ENCODE measurements at regions not wholly inside any gene's neighbourhood (a gene's known extent, or its start where the extent isn't known, plus 50 kb on each side); places are given as distances from the start of the nearest gene placed in this dataset.

DNA sequence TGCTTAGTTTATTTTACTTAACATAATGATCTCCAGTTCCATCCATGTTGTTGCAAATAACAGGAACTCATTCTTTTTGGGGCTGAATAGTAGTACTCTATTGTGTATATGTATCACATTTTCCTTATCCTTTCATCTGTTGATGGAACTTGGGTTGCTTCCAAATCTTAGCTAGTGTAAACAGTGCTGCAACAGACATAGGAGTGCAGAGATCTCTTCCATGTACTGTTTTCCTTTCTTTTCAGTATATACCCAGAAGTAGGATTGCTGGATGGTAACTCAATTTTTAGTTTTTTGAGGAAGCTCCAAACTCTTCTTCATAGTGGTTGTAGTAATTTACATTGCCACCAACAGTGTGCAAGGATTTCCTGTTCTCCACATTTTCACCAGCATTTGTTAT, 138.8 kb upstream of the POC5 start:
- DNase-seq (ENCODE audit: low read depth, low spot score) = no peak
- Histone ChIP-seq H3K9me3 (ENCODE audit: control insufficient read depth, low read depth, low read length) (no peaks in the 10 kb centered on the region), H3K4me2 (ENCODE audit: control insufficient read depth, extremely low read depth, insufficient read depth, low read depth, low read length) (no peak overlapping the region), H4K20me1 (ENCODE audit: control insufficient read depth, extremely low read depth, insufficient read depth, low read length) (no peaks in the 10 kb centered on the region), H2AFZ (ENCODE audit: control insufficient read depth, low read length) (no peak overlapping the region), H3K36me3 (ENCODE audit: control insufficient read depth in 2 of 2, extremely low read depth in 1 of 2, insufficient read depth in 2 of 2, low read length in 2 of 2) (no peaks in the 10 kb centered on the region), H3K27me3 (ENCODE audit: control insufficient read depth, extremely low read depth, insufficient read depth, low read length) (peaks cover 5% of the 10 kb centered on the region), H3K9ac (ENCODE audit: control insufficient read depth, extremely low read depth, insufficient read depth, low read length) (no peak overlapping the region), H3K9me1 (ENCODE audit: control insufficient read depth, extremely low read depth, insufficient read depth, low read length) (no peaks in the 10 kb centered on the region), H3K4me1 (ENCODE audit: control insufficient read depth, extremely low read depth, insufficient read depth, low read length) (no peaks in the 10 kb centered on the region), H3K4me3 (ENCODE audit: control insufficient read depth in 2 of 3, extremely low read depth in 1 of 3, insufficient read depth in 2 of 3, low read depth in 1 of 3, low read length in 3 of 3) (no peak overlapping the region), H3K27ac (ENCODE audit: control insufficient read depth, insufficient read depth, low read length) (no peak overlapping the region), H3K79me2 (ENCODE audit: control insufficient read depth, insufficient read depth, low read length) (no peaks in the 10 kb centered on the region)
- no peak for FAIRE-seq
- dilution Hi-C loops (cut with MboI; ENCODE audit: extremely low pct_ligation_motif_present, low sequenced_read_pairs) = no loop called here
- TF ChIP-seq, protein P1, sequence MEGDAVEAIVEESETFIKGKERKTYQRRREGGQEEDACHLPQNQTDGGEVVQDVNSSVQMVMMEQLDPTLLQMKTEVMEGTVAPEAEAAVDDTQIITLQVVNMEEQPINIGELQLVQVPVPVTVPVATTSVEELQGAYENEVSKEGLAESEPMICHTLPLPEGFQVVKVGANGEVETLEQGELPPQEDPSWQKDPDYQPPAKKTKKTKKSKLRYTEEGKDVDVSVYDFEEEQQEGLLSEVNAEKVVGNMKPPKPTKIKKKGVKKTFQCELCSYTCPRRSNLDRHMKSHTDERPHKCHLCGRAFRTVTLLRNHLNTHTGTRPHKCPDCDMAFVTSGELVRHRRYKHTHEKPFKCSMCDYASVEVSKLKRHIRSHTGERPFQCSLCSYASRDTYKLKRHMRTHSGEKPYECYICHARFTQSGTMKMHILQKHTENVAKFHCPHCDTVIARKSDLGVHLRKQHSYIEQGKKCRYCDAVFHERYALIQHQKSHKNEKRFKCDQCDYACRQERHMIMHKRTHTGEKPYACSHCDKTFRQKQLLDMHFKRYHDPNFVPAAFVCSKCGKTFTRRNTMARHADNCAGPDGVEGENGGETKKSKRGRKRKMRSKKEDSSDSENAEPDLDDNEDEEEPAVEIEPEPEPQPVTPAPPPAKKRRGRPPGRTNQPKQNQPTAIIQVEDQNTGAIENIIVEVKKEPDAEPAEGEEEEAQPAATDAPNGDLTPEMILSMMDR (optimal IDR thresholded peaks at IDR 0.05 in 1 of 3, IDR thresholded peaks at IDR 0.05 in 1 of 3, conservative IDR thresholded peaks at IDR 0.05 in 1 of 3; ENCODE audit: extremely low read depth in 1 of 3, insufficient read depth in 2 of 3, low read length in 3 of 3) = no peak
- no peak for TF ChIP-seq EZH2 (IDR thresholded peaks at IDR 0.05; ENCODE audit: low read length)

DNA sequence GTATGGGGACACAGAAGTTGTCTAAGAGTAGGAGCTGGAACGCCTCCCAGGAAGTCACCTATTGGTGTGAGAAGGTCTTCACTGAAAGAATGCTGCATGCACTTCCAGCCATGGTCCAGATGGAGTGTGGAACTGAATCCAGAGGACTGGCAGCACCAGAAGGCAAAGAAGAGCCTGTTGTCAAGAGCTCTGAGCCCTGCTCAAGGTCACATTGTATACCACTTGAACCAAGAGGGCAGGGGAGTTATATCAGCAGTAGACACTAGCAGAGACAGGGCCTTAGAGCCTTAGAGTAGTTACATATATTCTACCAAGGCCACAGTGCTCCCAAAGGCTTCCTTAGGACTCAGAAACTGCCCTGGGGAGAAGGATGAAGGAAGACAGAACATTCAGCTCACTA, 130.8 kb upstream of the POC5 start:
- no peaks in the 10 kb centered on the region for H3K9me1 ChIP-seq (ENCODE audit: control insufficient read depth, extremely low read depth, insufficient read depth, low read length)
- no peaks in the 10 kb centered on the region for H3K4me1 ChIP-seq (ENCODE audit: control insufficient read depth, extremely low read depth, insufficient read depth, low read length)
- H3K27me3 ChIP-seq (ENCODE audit: control insufficient read depth, extremely low read depth, insufficient read depth, low read length) = no peaks in the 10 kb centered on the region
- no peaks in the 10 kb centered on the region for H3K79me2 ChIP-seq (ENCODE audit: control insufficient read depth, insufficient read depth, low read length)
- DNase-seq (ENCODE audit: low read depth, low spot score) (no peak), FAIRE-seq (no peak)
- no peak overlapping the region for H3K9ac ChIP-seq (ENCODE audit: control insufficient read depth, extremely low read depth, insufficient read depth, low read length)
- H3K9me3 ChIP-seq (ENCODE audit: control insufficient read depth, low read depth, low read length) = no peaks in the 10 kb centered on the region
- H3K27ac ChIP-seq (ENCODE audit: control insufficient read depth, insufficient read depth, low read length) = no peak overlapping the region
- dilution Hi-C loops (cut with MboI; ENCODE audit: extremely low pct_ligation_motif_present, low sequenced_read_pairs) = no loop called here
- no peaks in the 10 kb centered on the region for H4K20me1 ChIP-seq (ENCODE audit: control insufficient read depth, extremely low read depth, insufficient read depth, low read length)
- no peaks in the 10 kb centered on the region for H3K36me3 ChIP-seq (ENCODE audit: control insufficient read depth in 2 of 2, extremely low read depth in 1 of 2, insufficient read depth in 2 of 2, low read length in 2 of 2)
- H3K4me2 ChIP-seq (ENCODE audit: control insufficient read depth, extremely low read depth, insufficient read depth, low read depth, low read length) = no peak overlapping the region
- no peak overlapping the region for H2AFZ ChIP-seq (ENCODE audit: control insufficient read depth, low read length)
- TF ChIP-seq, protein P1 (optimal IDR thresholded peaks at IDR 0.05 in 1 of 3, IDR thresholded peaks at IDR 0.05 in 1 of 3, conservative IDR thresholded peaks at IDR 0.05 in 1 of 3; ENCODE audit: extremely low read depth in 1 of 3, insufficient read depth in 2 of 3, low read length in 3 of 3) = no peak
- no peak for TF ChIP-seq EZH2 (IDR thresholded peaks at IDR 0.05; ENCODE audit: low read length)
- no peak overlapping the region for H3K4me3 ChIP-seq (ENCODE audit: control insufficient read depth in 2 of 3, extremely low read depth in 1 of 3, insufficient read depth in 2 of 3, low read depth in 1 of 3, low read length in 3 of 3)

Data from keratinocyte (primary cell).